Thoracic aorta (tissue), 2 donors: ENCODE measurements at regions not wholly inside any gene's neighbourhood (a gene's known extent, or its start where the extent isn't known, plus 50 kb on each side); places are given as distances from the start of the nearest gene placed in this dataset.

Experiments used
- ATAC-seq: fragments of 150-250 bp; one replicate; pipeline ENCODE4 v1.8.0; 2017; ENCODE audit warnings: low read depth; ENCODE audit not compliant: insufficient number of reproducible peaks, low FRiP score
- DNase-seq: peaks from one replicate; pipeline ENCODE4 v3.0.0-alpha.2; 2020; ENCODE audit warnings: low spot score
- H3K27ac ChIP-seq, 2 donors: fragments of 200-600 bp; sonication (generic); 1 replicate in 1 of 2; 2 replicates in 1 of 2; pipeline ENCODE4 v1.5.1; 2016; ENCODE audit warnings: mild to moderate bottlenecking in 2 of 2, moderate library complexity in 2 of 2
- H3K27me3 ChIP-seq: fragments of 200-600 bp; sonication (generic); replicated peaks from 2 replicates; pipeline ENCODE4 v1.6.0; 2016; ENCODE audit warnings: mild to moderate bottlenecking; ENCODE audit not compliant: insufficient read depth
- H3K36me3 ChIP-seq: fragments of 200-600 bp; sonication (generic); one replicate; pipeline ENCODE4 v1.5.1; 2016
- H3K4me1 ChIP-seq, 2 donors: fragments of 200-600 bp; sonication (generic); 1 replicate in 1 of 2; 2 replicates in 1 of 2; pipeline versions ENCODE4 v1.5.1 to v1.6.0; 2016; ENCODE audit warnings: low read depth in 2 of 2, mild to moderate bottlenecking in 1 of 2; ENCODE audit not compliant: control insufficient read depth in 1 of 2
- H3K4me3 ChIP-seq: fragments of 200-600 bp; sonication (generic); 2 replicates; pipeline ENCODE4 v1.5.1; 2016; ENCODE audit warnings: mild to moderate bottlenecking
- H3K9me3 ChIP-seq: fragments of 200-600 bp; sonication (generic); 2 replicates; pipeline ENCODE4 v1.5.1; 2016
- CTCF ChIP-seq: fragments of 200-600 bp; sonication (generic); IDR thresholded peaks from one replicate; pipeline ENCODE4 v1.5.1; 2019; ENCODE audit warnings: antibody characterized with exemption

- no peaks in the 10 kb centered on the region for H3K4me1 ChIP-seq
Observed at GRCh38 chr12:118575730-118576129, 199.4 kb downstream of the SUDS3 start.

GRCh38 chr12:118581371-118581770, 205.0 kb downstream of the SUDS3 start:
- Histone ChIP-seq H3K4me1 (no peaks in the 10 kb centered on the region), H3K27me3 (no peaks in the 10 kb centered on the region), H3K36me3 (no peaks in the 10 kb centered on the region), H3K4me3 (no peak overlapping the region), H3K9me3 (peaks cover 2% of the 10 kb centered on the region), H3K27ac (no peak overlapping the region)
- no peak for TF ChIP-seq CTCF
- ATAC-seq (no peak), DNase-seq (no peak)

More at GRCh38 chr12:118575730-118576129, 199.4 kb downstream of the SUDS3 start:
- Histone ChIP-seq H3K27ac (no peak overlapping the region), H3K36me3 (no peaks in the 10 kb centered on the region), H3K27me3 (no peaks in the 10 kb centered on the region), H3K4me3 (no peak overlapping the region), H3K9me3 (no peaks in the 10 kb centered on the region)
- no peak for TF ChIP-seq CTCF
- no peak for DNase-seq
- no peak for ATAC-seq

GRCh38 chr12:118582863-118583262, 206.5 kb downstream of the SUDS3 start:
- Histone ChIP-seq H3K27me3 (no peaks in the 10 kb centered on the region), H3K4me1 (no peaks in the 10 kb centered on the region), H3K4me3 (no peak overlapping the region), H3K27ac (no peak overlapping the region), H3K9me3 (peaks cover 7% of the 10 kb centered on the region), H3K36me3 (no peaks in the 10 kb centered on the region)
- ATAC-seq (no peak), DNase-seq (no peak)
- TF ChIP-seq CTCF: no peak

- H3K36me3 ChIP-seq: no peaks in the 10 kb centered on the region
- H3K27ac ChIP-seq: no peak overlapping the region
- no peaks in the 10 kb centered on the region for H3K4me1 ChIP-seq
- DNase-seq (no peak), ATAC-seq (no peak)
- H3K9me3 ChIP-seq: peaks cover 7% of the 10 kb centered on the region
- no peak for TF ChIP-seq CTCF
- H3K27me3 ChIP-seq: no peaks in the 10 kb centered on the region
- no peak overlapping the region for H3K4me3 ChIP-seq
Observed at GRCh38 chr12:118586433-118586832, 210.1 kb downstream of the SUDS3 start.

GRCh38 chr12:118589162-118589561, 212.8 kb downstream of the SUDS3 start:
- Histone ChIP-seq H3K9me3 (peaks cover 7% of the 10 kb centered on the region), H3K27ac (no peak overlapping the region), H3K27me3 (no peaks in the 10 kb centered on the region), H3K36me3 (no peaks in the 10 kb centered on the region), H3K4me1 (no peaks in the 10 kb centered on the region), H3K4me3 (no peak overlapping the region)
- no peak for TF ChIP-seq CTCF
- DNase-seq (no peak), ATAC-seq (no peak)
